GM12873 (cell line): ENCODE measurements at regions not wholly inside any gene's neighbourhood (a gene's known extent, or its start where the extent isn't known, plus 50 kb on each side); places are given as distances from the start of the nearest gene placed in this dataset.

Experiments used
- CTCF ChIP-seq: IDR thresholded peaks from 2 replicates; pipeline ENCODE4 v1.5.1; 2012; ENCODE audit warnings: low read depth, mild to moderate bottlenecking, moderate library complexity, low read length, control low read depth; ENCODE audit not compliant: insufficient read depth; ENCODE audit errors: missing control alignments

- no peak for TF ChIP-seq CTCF
These were observed 142.8 kb upstream of the FOXF1 start for GRCh38 chr16:86367291-86368072.

- TF ChIP-seq CTCF: no peak
These were observed 142.1 kb upstream of the FOXF1 start for GRCh38 chr16:86368261-86368660.

- no peak for TF ChIP-seq CTCF
These were observed 140.3 kb upstream of the FOXF1 start for GRCh38 chr16:86370062-86370461.

- TF ChIP-seq CTCF: no peak
These were observed 139.1 kb upstream of the FOXF1 start for GRCh38 chr16:86371083-86371803.

GRCh38 chr16:86372193-86372592, 138.1 kb upstream of the FOXF1 start:
- no peak for TF ChIP-seq CTCF

- no peak for TF ChIP-seq CTCF
These were observed 136.9 kb upstream of the FOXF1 start for GRCh38 chr16:86373276-86373901.

GRCh38 chr16:86374603-86375130, 135.7 kb upstream of the FOXF1 start:
- no peak for TF ChIP-seq CTCF
